HCEC 1CT (cell line): ENCODE measurements at regions not wholly inside any gene's neighbourhood (a gene's known extent, or its start where the extent isn't known, plus 50 kb on each side); places are given as distances from the start of the nearest gene placed in this dataset.

Source experiments
- DNase-seq: peaks from one replicate; pipeline ENCODE4 v3.0.0-alpha.2; 2017

DNA sequence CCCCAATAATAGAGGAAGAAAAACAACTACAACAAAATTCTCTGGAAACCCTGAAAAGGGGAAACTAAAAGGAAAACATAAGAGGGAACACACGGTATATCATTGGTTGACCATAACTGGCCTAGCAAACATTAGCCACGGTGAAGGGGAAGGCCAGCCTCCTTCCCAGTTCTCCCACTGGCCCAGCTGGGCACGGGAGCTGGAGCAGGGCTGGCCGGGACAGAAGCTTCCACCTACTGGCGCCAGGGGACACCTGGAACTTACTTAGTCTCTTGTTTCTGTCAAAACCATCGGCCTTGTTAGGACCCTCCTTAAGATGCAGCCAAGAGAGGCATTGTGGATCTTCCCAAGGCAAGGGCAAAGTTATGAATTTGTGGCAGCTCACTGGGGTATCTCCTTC lies 56.1 kb upstream of the DLGAP1 start:
- DNase-seq, result no peak

DNA sequence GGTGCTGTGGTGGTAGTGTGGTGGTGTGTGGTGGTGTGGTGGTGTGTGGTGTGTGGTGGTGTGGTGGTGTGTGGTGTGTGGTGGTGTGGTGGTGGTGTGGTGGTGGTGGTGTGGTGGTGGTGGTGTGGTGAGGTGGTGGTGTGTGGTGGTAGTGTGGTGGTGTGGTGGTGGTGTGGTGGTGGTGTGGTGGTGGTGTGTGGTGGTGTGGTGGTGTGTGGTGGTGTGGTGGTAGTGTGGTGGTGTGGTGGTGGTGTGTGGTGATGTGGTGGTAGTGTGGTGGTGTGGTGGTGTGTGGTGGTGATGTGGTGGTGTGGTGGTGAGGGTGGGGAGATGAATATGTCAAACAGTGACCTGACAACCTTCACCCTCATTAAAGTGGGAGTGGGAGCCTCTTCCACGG lies 55.6 kb upstream of the DLGAP1 start:
- DNase-seq, result no peak

DNA sequence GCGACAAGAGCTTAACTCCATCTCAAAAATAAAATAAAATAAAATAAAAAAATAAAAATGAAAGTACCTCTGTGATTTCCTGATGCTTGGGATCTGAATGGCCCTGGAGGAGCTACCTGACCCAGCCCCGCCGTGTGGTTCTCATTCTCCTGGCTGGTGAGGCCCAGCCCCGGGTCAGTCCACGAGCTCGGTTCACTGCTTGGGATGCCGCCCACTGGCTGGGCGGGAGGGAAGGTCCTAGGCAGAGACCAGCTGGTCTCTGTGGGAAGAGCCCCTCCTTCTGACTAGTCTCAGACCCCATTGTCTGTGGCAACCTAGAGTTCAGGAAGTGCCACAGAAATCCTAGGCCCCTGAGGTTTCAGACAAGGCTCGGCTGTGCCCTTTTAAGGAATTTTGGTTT lies 55.1 kb upstream of the DLGAP1 start:
- DNase-seq, result no peak
